ENCODE measurements at regions not wholly inside any gene's neighbourhood (a gene's known extent, or its start where the extent isn't known, plus 50 kb on each side); places are given as distances from the start of the nearest gene placed in this dataset.

DNA sequence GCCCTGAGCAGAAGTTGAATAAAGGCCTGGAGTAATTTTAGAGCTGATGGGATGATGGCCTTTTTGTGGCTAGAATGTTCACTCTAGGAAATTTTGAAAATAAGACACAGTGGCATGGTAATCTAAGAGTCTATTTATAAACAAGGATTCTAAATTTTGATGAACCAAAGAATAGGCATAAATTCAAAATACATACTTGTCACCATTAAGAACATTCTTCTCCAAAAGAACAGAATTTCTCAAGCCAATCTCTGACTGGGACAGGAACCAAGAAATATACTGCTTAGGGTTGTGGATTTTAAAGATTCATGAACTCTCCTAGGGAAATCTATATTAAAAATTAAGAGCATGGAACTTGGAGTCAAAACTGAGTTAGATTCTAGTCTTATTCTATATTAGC is 98.2 kb upstream of the SETBP1 start:
- Mint-ChIP-seq H3K4me3 (ENCODE audit: unreplicated experiment) (no peak overlapping the region), H3K27me3 (ENCODE audit: unreplicated experiment) (no peaks in the 10 kb centered on the region), H3K27ac (ENCODE audit: unreplicated experiment) (no peak overlapping the region), H3K4me1 (ENCODE audit: low read depth, unreplicated experiment) (no peaks in the 10 kb centered on the region), H3K36me3 (ENCODE audit: unreplicated experiment) (no peaks in the 10 kb centered on the region), H3K9me3 (ENCODE audit: unreplicated experiment) (no peaks in the 10 kb centered on the region)
- TF ChIP-seq CTCF (IDR thresholded peaks at IDR 0.05; ENCODE audit: partially characterized antibody, unreplicated experiment), result no peak
- DNase-seq, result no peak

DNA sequence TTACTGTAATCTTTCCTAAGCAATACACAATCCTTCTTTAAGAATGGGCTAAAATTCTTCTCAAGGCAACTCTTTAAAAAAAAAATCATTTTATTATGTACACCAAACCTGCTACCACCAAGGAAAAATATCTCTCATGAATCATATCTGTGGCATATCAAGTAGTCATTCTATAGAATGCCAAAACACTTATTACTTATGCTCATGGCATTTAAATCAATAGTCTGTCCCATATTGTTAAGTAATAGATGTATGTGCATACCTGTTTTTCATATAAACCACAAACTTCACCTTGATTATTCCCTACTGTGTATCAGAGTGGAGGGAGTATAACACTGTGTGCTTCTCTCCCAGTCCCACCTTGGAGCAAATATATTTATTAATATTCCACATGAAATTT is 95.8 kb upstream of the SETBP1 start:
- Mint-ChIP-seq H3K4me3 (ENCODE audit: unreplicated experiment) (no peak overlapping the region), H3K4me1 (ENCODE audit: low read depth, unreplicated experiment) (no peaks in the 10 kb centered on the region), H3K27ac (ENCODE audit: unreplicated experiment) (no peak overlapping the region), H3K36me3 (ENCODE audit: unreplicated experiment) (no peaks in the 10 kb centered on the region), H3K9me3 (ENCODE audit: unreplicated experiment) (no peaks in the 10 kb centered on the region), H3K27me3 (ENCODE audit: unreplicated experiment) (no peaks in the 10 kb centered on the region)
- no peak for TF ChIP-seq CTCF (IDR thresholded peaks at IDR 0.05; ENCODE audit: partially characterized antibody, unreplicated experiment)
- no peak for DNase-seq

DNA sequence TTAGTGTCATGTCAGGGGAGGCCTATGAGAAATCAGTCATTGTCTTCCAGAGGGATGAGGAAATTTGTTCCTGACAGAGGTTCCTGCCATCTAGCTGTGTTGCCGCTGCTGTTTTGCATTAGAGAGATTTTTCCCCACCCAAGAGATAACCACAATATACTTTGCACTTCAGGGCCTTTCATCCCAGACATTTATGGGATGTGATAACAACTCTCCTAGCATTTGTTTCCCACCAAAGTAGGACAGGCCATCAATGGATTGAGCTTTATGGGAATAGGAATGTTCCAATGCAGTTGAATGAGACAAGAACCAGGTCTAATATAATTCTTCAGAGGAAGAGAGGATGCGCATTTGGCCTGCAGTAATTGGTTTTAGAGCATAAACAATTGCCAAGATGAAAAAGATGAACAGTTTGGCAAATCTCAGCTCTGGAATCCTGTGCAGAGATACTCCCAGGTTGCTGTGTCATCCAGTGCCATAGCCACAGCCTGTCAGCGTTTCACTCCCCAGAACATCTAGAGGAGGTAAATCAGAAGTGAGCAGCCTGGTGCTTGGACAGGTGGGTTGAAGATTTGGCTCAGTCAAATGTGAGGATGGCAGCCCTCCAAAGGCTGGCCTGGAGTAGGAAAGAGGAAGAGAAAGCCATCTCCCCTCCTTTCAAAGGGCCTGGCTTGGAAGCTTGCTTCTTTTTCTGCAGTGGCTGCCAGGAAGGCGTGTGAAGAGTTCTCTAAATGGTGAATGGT is 93.7 kb upstream of the SETBP1 start:
- Mint-ChIP-seq H3K4me1 (ENCODE audit: low read depth, unreplicated experiment) (no peaks in the 10 kb centered on the region), H3K27me3 (ENCODE audit: unreplicated experiment) (no peaks in the 10 kb centered on the region), H3K9me3 (ENCODE audit: unreplicated experiment) (no peaks in the 10 kb centered on the region), H3K27ac (ENCODE audit: unreplicated experiment) (no peak overlapping the region), H3K36me3 (ENCODE audit: unreplicated experiment) (no peaks in the 10 kb centered on the region), H3K4me3 (ENCODE audit: unreplicated experiment) (no peak overlapping the region)
- TF ChIP-seq CTCF (IDR thresholded peaks at IDR 0.05; ENCODE audit: partially characterized antibody, unreplicated experiment), result no peak
- DNase-seq, result no peak

GRCh38 chr18:44588508-44588907 is 92.2 kb upstream of the SETBP1 start:
- Mint-ChIP-seq H3K36me3 (ENCODE audit: unreplicated experiment) (no peaks in the 10 kb centered on the region), H3K27me3 (ENCODE audit: unreplicated experiment) (no peaks in the 10 kb centered on the region), H3K4me3 (ENCODE audit: unreplicated experiment) (no peak overlapping the region), H3K4me1 (ENCODE audit: low read depth, unreplicated experiment) (no peaks in the 10 kb centered on the region), H3K27ac (ENCODE audit: unreplicated experiment) (no peak overlapping the region), H3K9me3 (ENCODE audit: unreplicated experiment) (no peaks in the 10 kb centered on the region)
- TF ChIP-seq CTCF (IDR thresholded peaks at IDR 0.05; ENCODE audit: partially characterized antibody, unreplicated experiment), result no peak
- DNase-seq, result no peak

DNA sequence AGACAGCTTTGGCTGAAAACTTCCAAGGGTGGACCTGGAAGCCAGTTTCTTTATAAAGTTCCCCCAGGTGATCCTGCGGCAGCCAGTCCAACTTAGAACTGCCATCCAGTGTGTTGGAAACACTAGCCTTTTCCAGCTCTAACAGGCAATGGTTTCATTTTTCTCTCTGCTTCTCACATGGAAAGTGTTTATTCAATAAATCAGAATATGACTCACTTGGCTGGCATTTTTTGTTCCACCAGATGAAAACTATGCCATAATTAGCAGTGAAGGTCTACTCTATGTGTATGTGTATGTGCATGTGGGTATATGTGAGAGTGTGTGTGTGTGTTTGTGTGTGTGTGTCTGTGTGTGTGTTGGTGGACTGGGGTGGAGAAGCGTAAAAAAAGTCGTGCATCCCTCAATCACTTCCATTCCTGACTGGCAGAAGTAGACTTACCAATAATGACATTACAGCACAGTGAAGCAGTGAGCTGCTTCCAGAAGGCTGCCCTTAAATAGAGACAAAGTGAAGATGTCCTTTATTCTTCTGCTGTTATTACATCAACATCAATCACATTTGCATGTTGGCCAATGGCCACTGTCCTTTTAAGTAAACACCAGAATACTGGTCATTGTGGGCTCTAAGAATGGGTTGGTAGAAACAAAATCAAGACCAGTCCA is 90.9 kb upstream of the SETBP1 start:
- Mint-ChIP-seq H3K27ac (ENCODE audit: unreplicated experiment) (no peak overlapping the region), H3K9me3 (ENCODE audit: unreplicated experiment) (no peaks in the 10 kb centered on the region), H3K36me3 (ENCODE audit: unreplicated experiment) (no peaks in the 10 kb centered on the region), H3K4me3 (ENCODE audit: unreplicated experiment) (no peak overlapping the region), H3K27me3 (ENCODE audit: unreplicated experiment) (no peaks in the 10 kb centered on the region), H3K4me1 (ENCODE audit: low read depth, unreplicated experiment) (no peaks in the 10 kb centered on the region)
- DNase-seq, result no peak
- TF ChIP-seq CTCF (IDR thresholded peaks at IDR 0.05; ENCODE audit: partially characterized antibody, unreplicated experiment), result no peak

Data from glutamatergic neuron (in vitro differentiated cells).